ENCODE measurements at regions not wholly inside any gene's neighbourhood (a gene's known extent, or its start where the extent isn't known, plus 50 kb on each side); places are given as distances from the start of the nearest gene placed in this dataset.

DNA sequence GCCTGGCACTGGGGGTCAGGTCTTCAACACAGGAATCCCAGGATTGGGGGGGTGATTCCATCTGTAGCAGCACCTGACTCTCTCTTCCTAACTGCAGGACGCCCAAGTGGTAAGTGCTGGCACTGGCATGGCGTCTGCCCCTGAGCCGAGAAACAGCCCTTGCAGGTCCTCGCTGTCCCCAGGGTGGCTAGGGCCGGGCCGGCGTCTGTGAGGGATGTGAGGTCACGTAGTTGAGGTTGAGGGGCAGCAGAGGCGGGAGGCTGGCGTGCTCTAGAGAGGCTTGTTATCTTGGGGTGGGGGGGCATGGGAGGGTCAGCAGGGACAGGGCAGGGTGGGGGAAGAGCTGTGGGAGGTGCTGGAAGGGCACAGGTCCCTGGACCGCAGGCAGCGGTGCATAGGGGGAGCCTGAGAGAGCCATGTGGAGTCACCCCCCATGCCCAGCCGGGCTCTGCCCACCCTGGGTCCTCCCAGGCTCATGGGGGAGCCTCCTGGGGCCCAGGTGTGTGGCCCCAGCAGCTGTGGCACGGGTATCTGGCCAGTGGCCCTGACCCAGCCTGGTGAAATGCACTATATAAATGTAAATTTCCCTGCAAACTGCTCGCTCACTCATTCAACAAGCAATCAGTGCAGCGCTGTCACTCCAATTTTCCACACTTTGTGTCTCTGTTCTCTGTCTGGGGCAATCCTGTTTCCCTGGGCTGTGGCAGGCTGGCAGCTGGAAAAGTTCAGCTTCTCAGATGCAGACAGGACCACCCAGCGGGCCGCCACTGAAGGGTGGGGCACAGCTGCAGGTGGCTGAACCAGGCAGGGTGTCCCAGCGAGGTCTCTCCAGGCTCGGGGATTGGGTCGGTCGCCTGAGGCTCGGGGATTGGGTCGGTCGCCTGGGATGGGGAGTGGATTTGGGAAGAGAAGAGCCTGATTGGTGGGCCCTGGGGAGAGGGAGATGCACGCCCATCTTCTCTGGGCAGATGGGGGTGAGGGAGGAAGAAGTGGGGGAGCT lies 102.2 kb upstream of the NKX1-1 start:
- DNase-seq, result no peak

GRCh38 chr4:1506956-1507721 lies 100.9 kb upstream of the NKX1-1 start:
- DNase-seq, result no peak

- no peak for DNase-seq
Observed at GRCh38 chr4:1505511-1506460, 99.5 kb upstream of the NKX1-1 start.

GRCh38 chr4:1504595-1505500 lies 98.6 kb upstream of the NKX1-1 start:
- DNase-seq, result no peak

DNA sequence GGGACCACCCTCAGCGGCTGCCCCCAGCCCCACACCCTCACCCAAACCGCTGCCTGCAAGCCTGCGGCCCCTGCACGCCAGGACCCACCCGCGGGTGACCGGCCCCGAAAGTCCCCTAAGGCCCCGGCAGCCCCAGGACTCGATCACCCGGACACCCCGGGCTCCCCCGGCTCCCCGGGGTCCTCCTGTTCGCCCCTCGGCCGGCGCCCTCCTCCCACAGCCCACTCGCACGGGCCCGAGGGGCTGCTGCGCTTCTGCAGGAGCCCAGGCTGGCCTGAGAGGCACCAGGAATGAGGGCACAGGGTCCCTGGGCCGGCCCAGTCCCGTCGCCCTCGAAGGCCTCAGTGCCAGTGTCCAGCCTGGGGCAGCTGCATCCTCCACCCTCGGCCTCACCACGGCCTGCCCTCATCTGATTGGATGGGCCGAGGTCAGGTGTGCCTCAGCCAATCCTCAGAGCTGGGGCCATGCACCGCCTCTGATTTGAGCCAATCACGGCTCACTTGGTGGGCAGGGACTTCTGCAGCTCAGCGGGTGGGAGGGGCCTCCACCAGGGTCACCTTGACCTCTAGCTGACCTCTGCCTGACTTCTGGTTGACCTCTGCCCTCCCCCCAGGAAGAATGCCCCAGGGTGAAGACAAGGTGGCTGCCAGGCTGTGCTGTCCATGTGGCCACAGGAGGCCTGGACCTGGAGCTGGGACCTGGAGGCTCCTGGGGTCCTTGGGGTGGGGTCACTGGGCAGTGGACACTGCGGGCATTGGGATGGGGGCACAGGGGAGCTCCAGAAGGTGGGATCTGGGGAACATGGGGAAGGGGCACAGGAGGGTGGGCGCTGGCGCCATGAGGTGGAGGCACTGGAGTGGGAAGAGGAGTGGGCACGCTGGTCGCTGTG lies 97.6 kb upstream of the NKX1-1 start:
- no peak for DNase-seq

- DNase-seq, result no peak
Observed at GRCh38 chr4:1502976-1503375, 96.7 kb upstream of the NKX1-1 start.

DNA sequence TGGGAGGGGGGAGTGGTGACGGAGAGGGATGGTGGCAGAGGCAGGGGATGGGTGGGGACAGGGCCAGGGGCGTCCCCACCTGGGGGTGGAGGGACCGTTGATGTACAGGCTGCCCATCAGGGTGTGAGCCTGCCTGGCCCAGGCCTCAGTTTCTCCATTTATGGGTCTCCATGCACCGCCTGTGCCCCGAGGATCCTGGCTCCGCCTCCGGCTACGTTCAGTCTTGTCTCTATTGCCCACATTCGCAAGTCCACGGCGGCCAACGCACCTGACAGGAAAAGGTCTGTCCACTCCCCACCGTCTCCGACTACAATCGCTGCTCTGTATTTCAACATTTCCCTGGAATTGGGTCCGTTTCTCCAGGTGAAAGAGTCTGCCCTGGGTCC lies 96.3 kb upstream of the NKX1-1 start:
- DNase-seq, result no peak

DNA sequence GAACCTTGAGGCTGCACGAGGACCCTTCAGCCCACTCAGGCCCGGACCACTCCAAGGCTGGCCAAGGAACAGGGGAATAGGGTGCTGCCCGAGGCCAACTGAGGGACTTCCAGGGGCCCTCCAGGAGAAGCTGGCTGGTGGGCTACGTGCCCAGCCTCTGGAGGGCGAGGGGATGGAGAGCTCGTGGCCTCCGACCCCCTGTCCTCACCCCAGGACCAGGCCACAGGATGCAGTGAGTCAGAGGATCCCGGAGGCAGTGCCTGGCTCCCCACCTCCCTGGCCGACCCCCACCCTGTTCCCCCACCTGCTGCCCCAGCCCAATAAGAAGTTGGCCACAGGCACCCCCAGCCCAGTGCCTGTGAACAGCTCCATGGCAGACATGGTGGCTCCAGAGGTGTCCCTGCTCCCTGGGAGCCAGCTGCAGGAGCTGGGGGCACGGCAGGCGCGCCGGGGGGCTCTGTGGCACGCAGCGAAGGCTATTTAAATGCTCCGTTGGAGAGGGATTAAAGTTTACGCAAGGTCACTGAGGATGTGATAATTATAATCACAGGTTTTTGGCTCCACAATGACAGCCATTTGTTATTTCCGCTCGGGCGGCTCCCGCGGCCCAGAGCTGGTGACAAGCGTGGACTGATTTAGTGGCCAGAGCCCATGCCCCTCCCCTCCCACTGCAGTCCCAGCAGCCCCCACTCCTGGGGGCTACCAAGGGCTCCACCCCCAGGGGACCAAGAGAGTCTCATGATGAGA lies 95.7 kb upstream of the NKX1-1 start:
- peak in 1 of 2 experiments; percentile 17 for DNase-seq

DNA sequence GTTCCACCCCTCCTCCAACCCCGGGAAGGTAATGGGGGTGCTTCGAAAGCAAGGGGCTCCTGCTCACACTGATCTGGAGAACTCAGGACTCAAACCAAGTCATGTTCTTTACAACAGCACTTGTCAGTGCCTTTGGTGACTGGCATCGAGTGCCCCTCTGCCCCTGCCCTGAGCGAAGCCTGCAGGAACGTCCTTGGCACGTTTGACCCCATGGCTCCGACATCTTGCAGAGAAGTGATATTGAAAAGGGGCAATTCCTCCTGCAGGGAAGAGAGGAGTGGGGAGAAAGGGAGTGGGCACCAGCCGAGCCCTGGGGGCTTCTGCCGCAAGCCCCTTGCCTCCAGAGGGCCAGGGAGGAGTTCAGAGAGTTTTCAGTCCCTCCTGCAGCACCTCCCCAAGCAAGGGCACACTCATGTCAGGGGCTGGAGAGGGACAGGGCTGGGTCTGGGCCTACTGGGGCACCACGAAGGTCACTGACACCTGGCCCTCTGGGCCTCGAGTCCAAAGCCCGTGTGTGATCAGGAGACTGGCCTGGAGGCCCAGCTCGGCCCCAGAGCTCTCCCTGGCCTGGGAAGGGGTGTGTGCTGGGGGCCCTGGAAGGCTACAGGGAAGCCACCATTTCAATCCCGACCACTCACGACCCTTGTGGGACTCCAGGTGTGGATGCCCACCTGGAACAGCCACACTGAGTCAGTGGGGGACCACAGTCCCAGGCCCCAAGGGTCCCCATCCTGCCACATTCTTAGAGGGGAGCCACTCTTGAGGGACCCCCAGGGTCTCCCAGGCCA lies 94.9 kb upstream of the NKX1-1 start:
- DNase-seq, result no peak

DNA sequence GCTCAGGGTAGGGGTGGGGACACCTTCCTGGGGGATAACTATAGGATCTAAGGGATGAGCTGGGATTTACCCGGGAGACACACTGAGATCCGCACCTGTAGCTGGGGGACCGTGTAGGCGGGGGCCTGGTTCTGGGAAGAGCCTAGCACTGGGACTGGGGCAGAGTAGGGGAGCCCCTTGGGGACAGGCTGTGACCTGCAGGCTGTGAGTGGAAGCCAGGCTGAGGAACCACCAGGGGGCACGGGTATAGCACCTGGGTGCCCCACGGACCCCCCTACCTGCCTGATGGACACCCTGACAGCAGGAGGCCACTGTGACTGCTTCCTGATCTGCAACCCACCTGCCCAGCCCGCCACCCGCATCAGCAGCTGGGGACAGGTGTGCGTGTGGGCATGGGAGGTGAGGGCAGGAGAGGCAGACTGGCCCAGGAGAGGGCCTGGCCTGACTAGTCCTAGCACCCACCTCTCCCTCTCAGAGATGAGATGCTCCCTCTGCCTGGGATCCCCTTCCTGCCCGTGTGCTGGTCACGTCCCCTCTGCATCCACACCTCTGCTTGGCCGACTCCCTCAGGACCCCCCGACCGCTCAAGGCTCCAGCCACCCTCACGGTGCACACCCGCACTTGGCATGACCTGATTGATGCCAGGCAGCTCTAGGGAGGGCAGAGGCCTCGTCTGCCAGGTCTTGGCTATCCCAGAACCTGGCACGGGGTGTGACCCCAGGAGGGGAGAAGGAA lies 94.2 kb upstream of the NKX1-1 start:
- no peak for DNase-seq

GRCh38 chr4:1499465-1499864 lies 93.2 kb upstream of the NKX1-1 start:
- DNase-seq, result no peak

DNA sequence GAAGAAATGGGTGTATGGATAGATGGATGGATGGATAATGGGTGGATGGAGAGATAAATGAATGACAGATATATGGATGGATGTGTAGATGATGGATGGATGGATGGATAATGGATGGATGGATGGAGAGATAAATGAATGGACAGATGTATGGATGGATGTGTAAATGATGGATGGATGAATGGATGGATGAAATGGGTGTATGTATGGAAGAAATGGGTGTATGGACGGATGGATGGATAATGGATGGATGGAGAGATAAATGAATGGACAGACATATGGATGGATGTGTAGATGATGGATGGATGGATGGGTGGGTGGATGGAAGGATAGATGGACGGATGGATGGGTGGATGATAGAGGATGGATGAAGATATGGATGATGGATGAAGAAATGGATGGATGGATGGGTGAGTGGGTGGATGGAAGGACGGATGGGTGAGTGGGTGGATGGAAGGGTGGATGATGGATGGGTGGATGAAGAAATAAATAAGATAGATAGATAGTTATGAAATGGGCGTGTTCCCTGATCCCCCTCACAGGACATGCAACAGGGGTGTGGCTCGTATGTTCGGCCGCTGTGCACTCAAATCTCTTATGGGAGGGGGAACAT lies 91.1 kb upstream of the NKX1-1 start:
- no peak for DNase-seq

DNA sequence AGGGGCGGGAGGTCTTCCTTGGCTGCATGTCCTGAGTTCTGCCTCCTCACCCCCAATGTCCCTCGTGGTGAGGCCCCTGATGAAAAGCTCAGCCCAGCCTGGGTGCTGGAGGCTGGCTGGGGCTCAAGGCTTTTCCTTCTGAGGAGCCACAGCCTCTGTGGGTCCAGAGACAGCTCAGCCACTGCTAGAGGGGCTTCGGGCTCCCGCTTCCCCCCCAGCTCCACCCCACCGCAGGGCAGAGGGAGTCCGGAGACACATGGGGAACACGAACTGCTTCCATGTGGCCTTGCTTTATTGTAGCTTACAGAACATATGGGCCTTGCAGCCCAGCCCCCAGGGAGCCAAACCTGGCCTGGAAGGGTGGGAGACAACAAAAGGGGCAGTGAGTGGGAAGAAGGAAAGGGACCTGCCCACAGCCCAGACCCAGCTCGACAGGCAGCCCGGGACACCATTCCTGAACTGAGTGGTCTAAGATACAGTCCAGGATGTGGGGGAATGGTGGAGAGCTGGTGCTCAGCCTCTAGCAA lies 89.9 kb upstream of the NKX1-1 start:
- DNase-seq, result no peak

GRCh38 chr4:1495416-1496115 lies 89.3 kb upstream of the NKX1-1 start:
- DNase-seq, result no peak

- DNase-seq, result no peak
Observed at GRCh38 chr4:1494416-1495315, 88.4 kb upstream of the NKX1-1 start.

Measured in NCI-H2081 (cell line).